ENCODE measurements at regions not wholly inside any gene's neighbourhood (a gene's known extent, or its start where the extent isn't known, plus 50 kb on each side); places are given as distances from the start of the nearest gene placed in this dataset.
"Not testable (repeated sequence)": the region's sequence is repeated elsewhere in the genome, so short reads cannot be mapped to it uniquely, and the experiment has no call there.

DNA sequence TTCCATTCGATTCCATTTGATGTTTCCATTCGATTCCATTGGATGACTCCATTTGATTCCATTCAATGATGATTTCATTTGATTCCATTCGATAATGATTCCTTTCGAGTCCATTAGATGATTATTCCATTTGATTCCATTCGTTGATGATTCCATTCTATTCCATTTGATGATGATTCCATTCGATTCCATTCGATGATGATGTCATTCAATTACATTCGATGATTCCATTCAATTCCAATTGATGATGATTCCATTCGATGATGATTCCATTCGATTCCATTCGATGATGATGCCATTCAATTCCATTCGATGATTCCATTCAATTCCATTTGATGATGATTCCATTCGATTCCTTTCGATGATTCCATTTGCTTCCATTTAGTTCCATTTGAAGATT, 635.6 kb downstream of the TP53TG3F start:
- TF ChIP-seq, protein P1, sequence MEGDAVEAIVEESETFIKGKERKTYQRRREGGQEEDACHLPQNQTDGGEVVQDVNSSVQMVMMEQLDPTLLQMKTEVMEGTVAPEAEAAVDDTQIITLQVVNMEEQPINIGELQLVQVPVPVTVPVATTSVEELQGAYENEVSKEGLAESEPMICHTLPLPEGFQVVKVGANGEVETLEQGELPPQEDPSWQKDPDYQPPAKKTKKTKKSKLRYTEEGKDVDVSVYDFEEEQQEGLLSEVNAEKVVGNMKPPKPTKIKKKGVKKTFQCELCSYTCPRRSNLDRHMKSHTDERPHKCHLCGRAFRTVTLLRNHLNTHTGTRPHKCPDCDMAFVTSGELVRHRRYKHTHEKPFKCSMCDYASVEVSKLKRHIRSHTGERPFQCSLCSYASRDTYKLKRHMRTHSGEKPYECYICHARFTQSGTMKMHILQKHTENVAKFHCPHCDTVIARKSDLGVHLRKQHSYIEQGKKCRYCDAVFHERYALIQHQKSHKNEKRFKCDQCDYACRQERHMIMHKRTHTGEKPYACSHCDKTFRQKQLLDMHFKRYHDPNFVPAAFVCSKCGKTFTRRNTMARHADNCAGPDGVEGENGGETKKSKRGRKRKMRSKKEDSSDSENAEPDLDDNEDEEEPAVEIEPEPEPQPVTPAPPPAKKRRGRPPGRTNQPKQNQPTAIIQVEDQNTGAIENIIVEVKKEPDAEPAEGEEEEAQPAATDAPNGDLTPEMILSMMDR (IDR thresholded peaks at IDR 0.05), result not testable (repeated sequence)
- TF ChIP-seq POLR2A (IDR thresholded peaks at IDR 0.05), result not testable (repeated sequence)
